ENCODE measurements at regions not wholly inside any gene's neighbourhood (a gene's known extent, or its start where the extent isn't known, plus 50 kb on each side); places are given as distances from the start of the nearest gene placed in this dataset.

DNA sequence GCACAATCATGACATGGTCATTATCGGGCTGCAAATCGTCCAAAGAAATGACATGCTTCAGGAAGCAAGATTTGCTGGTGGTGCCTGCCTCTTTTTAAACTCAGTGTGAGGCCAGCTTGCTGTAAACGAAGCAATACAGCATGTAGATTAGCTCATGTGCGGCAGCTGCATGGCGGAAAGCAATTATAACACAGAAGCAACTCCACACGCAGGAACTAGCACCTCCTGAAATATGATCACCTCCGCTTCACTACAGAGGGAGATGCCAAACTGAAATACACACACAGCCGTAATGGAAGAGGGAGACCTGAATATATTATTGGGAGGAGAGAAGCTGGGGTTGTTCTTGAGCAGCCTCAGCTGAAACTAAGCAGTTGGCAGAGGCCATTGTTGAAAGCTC lies 312.5 kb downstream of the PSAT1 start:
- H2AFZ ChIP-seq (ENCODE audit: low read depth, low read length, severe bottlenecking), result no peak overlapping the region
- no peaks in the 10 kb centered on the region for H3K79me2 ChIP-seq (ENCODE audit: insufficient read depth, low read length)
- no peaks in the 10 kb centered on the region for H3K36me3 ChIP-seq (ENCODE audit: low read length)
- H3K4me3 ChIP-seq (ENCODE audit: insufficient read depth, low read length, poor library complexity, severe bottlenecking), result no peak overlapping the region
- no peaks in the 10 kb centered on the region for H3F3A ChIP-seq (ENCODE audit: insufficient read depth)
- H3K27ac ChIP-seq (ENCODE audit: low read depth, low read length), result no peak overlapping the region
- no peaks in the 10 kb centered on the region for H3K27me3 ChIP-seq (ENCODE audit: low read length)
- no peaks in the 10 kb centered on the region for H3K9me3 ChIP-seq (ENCODE audit: insufficient read depth, low read length)
- TF ChIP-seq, protein P1, sequence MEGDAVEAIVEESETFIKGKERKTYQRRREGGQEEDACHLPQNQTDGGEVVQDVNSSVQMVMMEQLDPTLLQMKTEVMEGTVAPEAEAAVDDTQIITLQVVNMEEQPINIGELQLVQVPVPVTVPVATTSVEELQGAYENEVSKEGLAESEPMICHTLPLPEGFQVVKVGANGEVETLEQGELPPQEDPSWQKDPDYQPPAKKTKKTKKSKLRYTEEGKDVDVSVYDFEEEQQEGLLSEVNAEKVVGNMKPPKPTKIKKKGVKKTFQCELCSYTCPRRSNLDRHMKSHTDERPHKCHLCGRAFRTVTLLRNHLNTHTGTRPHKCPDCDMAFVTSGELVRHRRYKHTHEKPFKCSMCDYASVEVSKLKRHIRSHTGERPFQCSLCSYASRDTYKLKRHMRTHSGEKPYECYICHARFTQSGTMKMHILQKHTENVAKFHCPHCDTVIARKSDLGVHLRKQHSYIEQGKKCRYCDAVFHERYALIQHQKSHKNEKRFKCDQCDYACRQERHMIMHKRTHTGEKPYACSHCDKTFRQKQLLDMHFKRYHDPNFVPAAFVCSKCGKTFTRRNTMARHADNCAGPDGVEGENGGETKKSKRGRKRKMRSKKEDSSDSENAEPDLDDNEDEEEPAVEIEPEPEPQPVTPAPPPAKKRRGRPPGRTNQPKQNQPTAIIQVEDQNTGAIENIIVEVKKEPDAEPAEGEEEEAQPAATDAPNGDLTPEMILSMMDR (IDR thresholded peaks at IDR 0.05; ENCODE audit: insufficient read depth, low read length, poor library complexity, severe bottlenecking), result no peak
- TF ChIP-seq EZH2phosphoT487 (conservative IDR thresholded peaks at IDR 0.05; ENCODE audit: low read length), result no peak
- H3K9ac ChIP-seq (ENCODE audit: low read length), result no peak overlapping the region
- H4K20me1 ChIP-seq (ENCODE audit: low read depth, low read length), result no peaks in the 10 kb centered on the region
- no peaks in the 10 kb centered on the region for H3K9me2 ChIP-seq (replicated peaks; ENCODE audit: insufficient read depth, low read length)
- H3K4me2 ChIP-seq (ENCODE audit: low read depth, low read length, poor library complexity, severe bottlenecking), result no peak overlapping the region

DNA sequence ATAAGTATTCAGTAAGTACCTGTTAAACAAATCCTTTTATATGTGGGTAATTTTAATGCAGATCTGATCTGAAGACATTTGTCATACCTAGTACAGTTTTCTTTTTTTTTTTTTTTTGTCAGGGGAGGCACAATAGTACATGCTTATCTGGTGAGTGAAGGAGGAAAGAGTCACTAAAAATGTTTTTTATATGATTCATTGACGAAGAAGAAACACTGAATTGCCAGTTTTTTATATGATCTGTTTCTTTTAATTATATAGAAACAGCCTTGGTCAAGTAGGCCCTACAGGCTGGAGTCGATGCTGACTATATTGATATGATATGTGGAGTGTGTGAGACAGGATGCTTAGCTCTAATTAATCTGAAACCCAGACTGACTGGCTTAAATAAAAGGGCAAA lies 315.2 kb downstream of the PSAT1 start:
- Histone ChIP-seq H3K4me3 (ENCODE audit: insufficient read depth, low read length, poor library complexity, severe bottlenecking) (no peak overlapping the region), H3K4me2 (ENCODE audit: low read depth, low read length, poor library complexity, severe bottlenecking) (no peak overlapping the region), H3K27me3 (ENCODE audit: low read length) (no peaks in the 10 kb centered on the region), H3K9me3 (ENCODE audit: insufficient read depth, low read length) (no peaks in the 10 kb centered on the region), H3K27ac (ENCODE audit: low read depth, low read length) (no peak overlapping the region), H3K36me3 (ENCODE audit: low read length) (no peaks in the 10 kb centered on the region), H3F3A (ENCODE audit: insufficient read depth) (no peaks in the 10 kb centered on the region), H3K9ac (ENCODE audit: low read length) (no peak overlapping the region), H3K79me2 (ENCODE audit: insufficient read depth, low read length) (no peaks in the 10 kb centered on the region), H4K20me1 (ENCODE audit: low read depth, low read length) (no peaks in the 10 kb centered on the region), H2AFZ (ENCODE audit: low read depth, low read length, severe bottlenecking) (no peak overlapping the region), H3K9me2 (replicated peaks; ENCODE audit: insufficient read depth, low read length) (no peaks in the 10 kb centered on the region)
- no peak for TF ChIP-seq EZH2phosphoT487 (conservative IDR thresholded peaks at IDR 0.05; ENCODE audit: low read length)
- TF ChIP-seq, protein P1 (IDR thresholded peaks at IDR 0.05; ENCODE audit: insufficient read depth, low read length, poor library complexity, severe bottlenecking), result no peak

DNA sequence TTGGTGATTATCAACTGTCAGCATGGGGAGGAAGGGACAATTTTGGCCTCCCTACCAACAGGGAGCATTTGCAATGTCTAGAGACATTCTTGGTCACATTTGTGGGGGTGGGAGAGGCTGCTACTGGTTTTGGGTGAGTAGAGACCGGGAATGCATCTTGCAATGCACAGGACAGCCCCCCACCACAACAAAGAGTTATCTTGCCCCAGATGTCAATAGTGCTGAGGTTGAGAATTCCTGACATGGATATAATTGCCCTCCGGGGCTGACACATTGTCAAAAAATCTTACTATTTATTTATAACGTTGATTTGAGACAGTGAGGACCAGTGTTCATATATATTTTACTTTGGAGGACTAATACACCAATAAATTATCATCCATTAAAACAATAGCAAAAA lies 316.1 kb downstream of the PSAT1 start:
- no peak overlapping the region for H3K4me3 ChIP-seq (ENCODE audit: insufficient read depth, low read length, poor library complexity, severe bottlenecking)
- no peaks in the 10 kb centered on the region for H3K79me2 ChIP-seq (ENCODE audit: insufficient read depth, low read length)
- H4K20me1 ChIP-seq (ENCODE audit: low read depth, low read length), result no peaks in the 10 kb centered on the region
- H3K27ac ChIP-seq (ENCODE audit: low read depth, low read length), result no peak overlapping the region
- no peaks in the 10 kb centered on the region for H3F3A ChIP-seq (ENCODE audit: insufficient read depth)
- H3K9ac ChIP-seq (ENCODE audit: low read length), result no peak overlapping the region
- H3K27me3 ChIP-seq (ENCODE audit: low read length), result no peaks in the 10 kb centered on the region
- H3K9me2 ChIP-seq (replicated peaks; ENCODE audit: insufficient read depth, low read length), result no peaks in the 10 kb centered on the region
- H3K36me3 ChIP-seq (ENCODE audit: low read length), result no peaks in the 10 kb centered on the region
- no peak overlapping the region for H2AFZ ChIP-seq (ENCODE audit: low read depth, low read length, severe bottlenecking)
- no peaks in the 10 kb centered on the region for H3K9me3 ChIP-seq (ENCODE audit: insufficient read depth, low read length)
- TF ChIP-seq EZH2phosphoT487 (conservative IDR thresholded peaks at IDR 0.05; ENCODE audit: low read length), result no peak
- TF ChIP-seq, protein P1 (IDR thresholded peaks at IDR 0.05; ENCODE audit: insufficient read depth, low read length, poor library complexity, severe bottlenecking), result no peak
- H3K4me2 ChIP-seq (ENCODE audit: low read depth, low read length, poor library complexity, severe bottlenecking), result no peak overlapping the region
